Astrocyte (in vitro differentiated cells and primary cell): ENCODE measurements at regions not wholly inside any gene's neighbourhood (a gene's known extent, or its start where the extent isn't known, plus 50 kb on each side); places are given as distances from the start of the nearest gene placed in this dataset.

ENCODE experiments used
- EZH2 ChIP-seq: IDR thresholded peaks from 2 replicates; pipeline ENCODE4 v1.6.1; 2012; ENCODE audit warnings: mild to moderate bottlenecking, low read length, inconsistent platforms; ENCODE audit not compliant: insufficient read depth
- TF ChIP-seq, protein P1 (sequence below): IDR thresholded peaks from 2 replicates; pipeline ENCODE4 v1.5.1; 2011; ENCODE audit warnings: low read depth, mild to moderate bottlenecking, inconsistent platforms, low read length, moderate library complexity; ENCODE audit not compliant: insufficient read depth

GRCh38 chr12:118846416-118846815 lies 134.9 kb upstream of the SRRM4 start:
- TF ChIP-seq, protein P1, sequence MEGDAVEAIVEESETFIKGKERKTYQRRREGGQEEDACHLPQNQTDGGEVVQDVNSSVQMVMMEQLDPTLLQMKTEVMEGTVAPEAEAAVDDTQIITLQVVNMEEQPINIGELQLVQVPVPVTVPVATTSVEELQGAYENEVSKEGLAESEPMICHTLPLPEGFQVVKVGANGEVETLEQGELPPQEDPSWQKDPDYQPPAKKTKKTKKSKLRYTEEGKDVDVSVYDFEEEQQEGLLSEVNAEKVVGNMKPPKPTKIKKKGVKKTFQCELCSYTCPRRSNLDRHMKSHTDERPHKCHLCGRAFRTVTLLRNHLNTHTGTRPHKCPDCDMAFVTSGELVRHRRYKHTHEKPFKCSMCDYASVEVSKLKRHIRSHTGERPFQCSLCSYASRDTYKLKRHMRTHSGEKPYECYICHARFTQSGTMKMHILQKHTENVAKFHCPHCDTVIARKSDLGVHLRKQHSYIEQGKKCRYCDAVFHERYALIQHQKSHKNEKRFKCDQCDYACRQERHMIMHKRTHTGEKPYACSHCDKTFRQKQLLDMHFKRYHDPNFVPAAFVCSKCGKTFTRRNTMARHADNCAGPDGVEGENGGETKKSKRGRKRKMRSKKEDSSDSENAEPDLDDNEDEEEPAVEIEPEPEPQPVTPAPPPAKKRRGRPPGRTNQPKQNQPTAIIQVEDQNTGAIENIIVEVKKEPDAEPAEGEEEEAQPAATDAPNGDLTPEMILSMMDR, result no peak
- no peak for TF ChIP-seq EZH2
